Adipocyte (in vitro differentiated cells): ENCODE measurements at regions not wholly inside any gene's neighbourhood (a gene's known extent, or its start where the extent isn't known, plus 50 kb on each side); places are given as distances from the start of the nearest gene placed in this dataset.

Experiments used
- DNase-seq: peaks from one replicate; pipeline ENCODE4 v3.0.0-alpha.2; 2015; ENCODE audit warnings: low read depth
- H3K27me3 ChIP-seq: replicated peaks from 2 replicates; pipeline ENCODE4 v1.7.0; 2013; ENCODE audit warnings: mild to moderate bottlenecking, low read length, moderate library complexity; ENCODE audit not compliant: control insufficient read depth, insufficient read depth
- H3K36me3 ChIP-seq: 2 replicates; pipeline ENCODE4 v1.7.0; 2013; ENCODE audit warnings: low read length, mild to moderate bottlenecking, moderate library complexity; ENCODE audit not compliant: control insufficient read depth, insufficient read depth, severe bottlenecking
- H3K4me1 ChIP-seq: 2 replicates; pipeline ENCODE4 v1.7.0; 2013; ENCODE audit warnings: mild to moderate bottlenecking, low read length, moderate library complexity; ENCODE audit not compliant: control insufficient read depth, insufficient read depth
- H3K4me3 ChIP-seq: 2 replicates; pipeline ENCODE4 v1.7.0; 2013; ENCODE audit warnings: mild to moderate bottlenecking, low read length, moderate library complexity
- H3K9ac ChIP-seq: 2 replicates; pipeline ENCODE4 v1.7.0; 2013; ENCODE audit warnings: mild to moderate bottlenecking, low read length, moderate library complexity
- H3K9me3 ChIP-seq: 2 replicates; pipeline ENCODE4 v1.7.0; 2013; ENCODE audit warnings: mild to moderate bottlenecking, low read length, moderate library complexity; ENCODE audit not compliant: control insufficient read depth

DNA sequence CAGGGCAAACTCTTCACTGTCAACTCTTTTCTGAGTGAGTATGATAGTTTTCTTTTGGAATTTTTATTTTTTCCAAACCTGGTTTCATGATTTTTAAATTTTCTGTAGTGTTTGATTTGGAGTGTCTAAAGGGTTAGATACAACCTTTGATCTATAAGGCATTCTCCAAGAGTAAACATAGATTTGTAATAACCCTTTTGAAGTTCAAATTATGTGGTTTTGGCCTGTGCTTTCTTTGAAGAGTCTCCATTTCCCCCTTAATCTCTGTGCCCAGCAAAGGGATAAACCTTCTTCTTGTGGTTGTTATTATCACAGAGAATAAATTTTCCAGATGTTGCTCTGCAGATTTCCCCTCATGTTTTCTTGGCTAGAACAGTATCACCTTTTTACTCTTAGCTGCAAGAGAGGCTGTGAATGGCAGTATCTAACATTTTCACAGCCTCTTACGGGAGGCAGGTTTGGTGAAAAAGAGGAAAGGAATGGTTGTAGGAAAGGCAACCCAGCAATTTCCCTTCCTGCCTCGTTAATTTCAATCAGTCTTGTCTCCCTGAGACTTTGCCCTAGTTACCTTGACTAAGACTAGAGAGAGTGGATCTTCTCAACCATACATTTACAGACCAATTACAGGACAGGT is 83.3 kb upstream of the AKIRIN2 start:
- DNase-seq: no peak
- H3K9ac ChIP-seq: no peak overlapping the region
- H3K27me3 ChIP-seq: no peaks in the 10 kb centered on the region
- H3K4me1 ChIP-seq: peaks cover 25% of the 10 kb centered on the region
- no peak overlapping the region for H3K4me3 ChIP-seq
- no peaks in the 10 kb centered on the region for H3K36me3 ChIP-seq
- H3K9me3 ChIP-seq: peaks cover 7% of the 10 kb centered on the region

GRCh38 chr6:87784690-87785089 is 82.7 kb upstream of the AKIRIN2 start:
- no peak overlapping the region for H3K4me3 ChIP-seq
- peaks cover 7% of the 10 kb centered on the region for H3K9me3 ChIP-seq
- DNase-seq: no peak
- H3K27me3 ChIP-seq: no peaks in the 10 kb centered on the region
- peaks cover 20% of the 10 kb centered on the region for H3K4me1 ChIP-seq
- H3K9ac ChIP-seq: no peak overlapping the region
- no peaks in the 10 kb centered on the region for H3K36me3 ChIP-seq

DNA sequence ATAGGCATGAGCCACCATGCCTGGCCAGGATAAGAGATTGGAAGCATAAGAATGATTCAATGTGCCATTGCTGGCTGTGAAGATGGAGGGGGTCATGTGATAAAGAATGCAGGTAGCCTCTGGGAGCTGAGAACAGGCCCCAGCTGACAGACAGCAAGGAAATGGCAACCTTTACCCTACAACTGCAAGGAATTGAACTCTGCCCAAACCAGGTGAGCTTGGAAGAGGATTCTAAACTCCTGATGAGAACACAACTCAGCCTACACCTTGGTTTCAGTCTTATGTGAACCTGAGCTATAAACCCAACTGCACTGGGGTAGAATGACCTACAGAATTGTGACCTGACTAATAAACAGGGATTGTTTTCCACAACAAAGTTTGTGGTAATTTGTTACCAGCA is 82.0 kb upstream of the AKIRIN2 start:
- Histone ChIP-seq H3K4me3 (no peak overlapping the region), H3K9ac (no peak overlapping the region), H3K4me1 (peaks cover 15% of the 10 kb centered on the region), H3K27me3 (no peaks in the 10 kb centered on the region), H3K9me3 (peaks cover 7% of the 10 kb centered on the region), H3K36me3 (no peaks in the 10 kb centered on the region)
- no peak for DNase-seq

DNA sequence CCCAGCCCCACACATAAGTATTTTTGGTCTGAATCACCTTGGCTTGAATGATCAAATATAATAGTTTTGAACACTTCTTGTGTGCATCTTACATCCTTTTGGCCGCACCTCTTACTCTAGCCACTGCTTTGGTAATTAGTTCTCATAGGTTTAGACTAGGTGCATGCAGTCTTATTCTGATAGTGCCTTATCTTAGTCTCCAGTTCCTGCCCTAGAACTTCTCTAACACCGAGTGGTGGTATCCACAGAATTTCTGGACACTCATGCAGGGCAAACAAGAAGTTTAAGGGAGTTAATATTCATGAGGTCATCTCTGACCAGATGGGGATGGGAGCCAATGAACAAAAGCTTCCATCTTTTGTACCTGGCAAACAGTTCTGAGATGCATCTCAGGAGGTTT is 77.5 kb upstream of the AKIRIN2 start:
- no peaks in the 10 kb centered on the region for H3K36me3 ChIP-seq
- no peak for DNase-seq
- no peaks in the 10 kb centered on the region for H3K27me3 ChIP-seq
- H3K4me1 ChIP-seq: peaks cover under 1% of the 10 kb centered on the region
- H3K9ac ChIP-seq: no peak overlapping the region
- H3K9me3 ChIP-seq: no peaks in the 10 kb centered on the region
- no peak overlapping the region for H3K4me3 ChIP-seq

DNA sequence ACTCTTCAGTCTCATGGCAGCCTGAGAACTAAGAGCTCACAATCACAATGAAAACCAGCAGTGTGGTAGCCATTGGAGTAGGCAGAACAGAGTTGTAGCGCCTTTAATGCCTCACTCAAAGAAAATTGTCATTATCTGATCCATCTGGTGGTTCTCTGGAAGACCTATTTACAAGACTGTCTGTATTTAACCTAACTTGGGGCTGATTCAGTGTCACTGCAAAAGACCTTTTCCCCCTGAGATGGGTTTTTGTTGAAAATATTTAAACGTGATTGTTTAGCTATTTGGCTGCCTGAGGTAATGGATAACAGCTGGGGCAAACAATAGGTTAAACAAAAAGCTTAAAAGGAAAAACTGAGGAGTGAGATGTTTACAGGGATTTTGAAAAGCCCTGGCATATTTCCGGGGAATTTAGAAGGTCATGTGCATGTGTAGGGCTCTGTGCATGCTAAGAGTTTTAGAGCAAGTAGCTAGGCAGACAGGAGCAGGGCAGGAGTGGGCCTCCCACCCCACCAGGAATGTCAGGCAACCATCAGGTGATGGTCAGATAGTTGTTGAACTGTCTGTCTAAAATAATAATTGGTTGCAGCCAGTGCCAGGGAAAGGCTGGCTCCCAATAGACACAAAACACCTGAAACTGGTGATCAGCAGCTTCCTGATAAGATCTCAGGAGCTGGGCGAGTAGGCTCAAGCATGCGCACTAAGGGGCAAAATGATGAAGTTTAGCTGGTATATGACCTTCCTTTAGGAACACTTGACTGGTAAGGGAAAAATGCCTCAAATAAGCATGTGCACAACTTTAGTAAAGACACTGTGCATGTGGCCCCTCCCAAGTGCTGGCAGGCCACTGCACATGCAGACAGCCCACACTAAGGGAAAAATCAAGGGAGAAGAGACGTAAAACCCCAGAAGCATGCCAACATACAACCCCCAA is 70.8 kb upstream of the AKIRIN2 start:
- Histone ChIP-seq H3K36me3 (no peaks in the 10 kb centered on the region), H3K4me3 (no peak overlapping the region), H3K9me3 (no peaks in the 10 kb centered on the region), H3K4me1 (peaks cover 4% of the 10 kb centered on the region), H3K9ac (no peak overlapping the region), H3K27me3 (no peaks in the 10 kb centered on the region)
- peak; percentile 55 for DNase-seq

- Histone ChIP-seq H3K4me3 (no peak overlapping the region), H3K27me3 (no peaks in the 10 kb centered on the region), H3K4me1 (peaks cover under 1% of the 10 kb centered on the region), H3K9ac (no peak overlapping the region), H3K9me3 (no peaks in the 10 kb centered on the region), H3K36me3 (no peaks in the 10 kb centered on the region)
- no peak for DNase-seq
Measured at GRCh38 chr6:87767478-87767877, 65.4 kb upstream of the AKIRIN2 start.

DNA sequence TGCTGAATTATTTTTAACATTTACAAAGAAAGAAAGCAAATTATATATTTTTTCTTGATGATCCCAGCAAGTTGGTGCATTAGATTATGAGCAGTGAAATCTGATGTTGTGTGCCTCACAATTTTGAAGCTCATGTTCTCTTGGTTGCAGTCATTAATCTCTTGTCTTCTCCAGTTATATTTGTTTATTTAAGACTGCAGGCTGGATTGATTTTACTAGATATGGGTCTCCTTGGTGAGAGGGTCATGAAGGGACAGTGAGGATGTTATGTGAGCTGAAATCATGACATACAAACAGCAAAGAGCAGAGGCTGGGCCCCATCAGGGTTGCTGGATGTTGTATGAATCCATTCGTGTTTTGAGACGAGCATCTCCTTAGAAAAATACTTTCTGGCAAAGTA is 64.2 kb upstream of the AKIRIN2 start:
- peak; percentile 19 for DNase-seq
- Histone ChIP-seq H3K27me3 (no peaks in the 10 kb centered on the region), H3K9ac (no peak overlapping the region), H3K36me3 (no peaks in the 10 kb centered on the region), H3K4me1 (no peaks in the 10 kb centered on the region), H3K4me3 (no peak overlapping the region), H3K9me3 (no peaks in the 10 kb centered on the region)

GRCh38 chr6:87763901-87764300 is 61.9 kb upstream of the AKIRIN2 start:
- Histone ChIP-seq H3K4me1 (peaks cover 5% of the 10 kb centered on the region), H3K4me3 (no peak overlapping the region)
- no peak for DNase-seq

DNA sequence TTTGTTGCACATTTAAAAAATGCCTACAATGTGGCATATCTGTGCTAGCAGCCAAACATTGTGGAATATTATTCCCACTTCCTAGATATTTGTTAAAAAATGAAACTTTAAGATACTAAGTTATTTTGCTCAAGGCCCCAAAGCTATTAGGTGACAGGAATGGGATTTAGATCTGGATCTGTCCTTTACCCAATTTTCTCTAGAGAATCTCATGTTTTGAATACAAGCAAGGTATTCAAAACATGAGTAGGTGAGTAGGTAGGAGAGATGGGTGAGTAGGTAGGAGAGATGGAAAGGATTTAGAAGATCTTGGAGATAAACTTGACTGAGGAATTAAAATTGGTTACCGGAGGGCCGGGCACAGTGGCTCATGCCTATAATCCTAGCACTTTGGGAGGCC is 61.2 kb upstream of the AKIRIN2 start:
- no peaks in the 10 kb centered on the region for H3K27me3 ChIP-seq
- H3K4me1 ChIP-seq: peaks cover 5% of the 10 kb centered on the region
- no peak for DNase-seq

More at GRCh38 chr6:87763901-87764300, 61.9 kb upstream of the AKIRIN2 start:
- H3K27me3 ChIP-seq: no peaks in the 10 kb centered on the region
- H3K9me3 ChIP-seq: no peaks in the 10 kb centered on the region
- no peak overlapping the region for H3K9ac ChIP-seq
- no peaks in the 10 kb centered on the region for H3K36me3 ChIP-seq

GRCh38 chr6:87762116-87762515 is 60.1 kb upstream of the AKIRIN2 start:
- no peak for DNase-seq
- Histone ChIP-seq H3K4me3 (no peak overlapping the region), H3K36me3 (no peaks in the 10 kb centered on the region), H3K4me1 (peaks cover 7% of the 10 kb centered on the region), H3K9ac (no peak overlapping the region), H3K9me3 (no peaks in the 10 kb centered on the region), H3K27me3 (no peaks in the 10 kb centered on the region)

More for the DNA sequence above, 61.2 kb upstream of the AKIRIN2 start:
- Histone ChIP-seq H3K4me3 (no peak overlapping the region), H3K36me3 (no peaks in the 10 kb centered on the region), H3K9me3 (no peaks in the 10 kb centered on the region), H3K9ac (no peak overlapping the region)

- Histone ChIP-seq H3K4me3 (no peak overlapping the region), H3K9me3 (no peaks in the 10 kb centered on the region), H3K36me3 (no peaks in the 10 kb centered on the region), H3K9ac (no peak overlapping the region), H3K4me1 (peaks cover 12% of the 10 kb centered on the region), H3K27me3 (no peaks in the 10 kb centered on the region)
- no peak for DNase-seq
Measured at GRCh38 chr6:87757792-87758191, 55.8 kb upstream of the AKIRIN2 start.
